ENCODE measurements at regions not wholly inside any gene's neighbourhood (a gene's known extent, or its start where the extent isn't known, plus 50 kb on each side); places are given as distances from the start of the nearest gene placed in this dataset.

GRCh38 chr16:73887911-73888310 is 408.7 kb upstream of the PSMD7 start:
- BruUV-seq (replicated peaks): no TSS peak
- TF ChIP-seq POLR2AphosphoS5 (IDR thresholded peaks at IDR 0.05; ENCODE audit: low read length): no peak
- no peak for TF ChIP-seq ATF7 (IDR thresholded peaks at IDR 0.05; ENCODE audit: low read depth)
- TF ChIP-seq IKZF2 (IDR thresholded peaks at IDR 0.05): no peak
- no peak for TF ChIP-seq TARDBP (IDR thresholded peaks at IDR 0.05; ENCODE audit: borderline replicate concordance)
- TF ChIP-seq ZNF592 (IDR thresholded peaks at IDR 0.05): no peak
- no peak for TF ChIP-seq KDM1A (IDR thresholded peaks at IDR 0.05; ENCODE audit: borderline replicate concordance)
- no peak for TF ChIP-seq SMARCA5 (IDR thresholded peaks at IDR 0.05)
- TF ChIP-seq RB1 (IDR thresholded peaks at IDR 0.05; ENCODE audit: borderline replicate concordance): no peak
- TF ChIP-seq ZNF217 (IDR thresholded peaks at IDR 0.05): no peak
- FAIRE-seq (no peak), ATAC-seq (no peak), DNase-seq (ENCODE audit: low read depth, low spot score) (no peak)
- Histone ChIP-seq H3K4me1 (ENCODE audit: control insufficient read depth, insufficient read depth, low read length) (no peaks in the 10 kb centered on the region), H2AFZ (ENCODE audit: control insufficient read depth, low read depth, low read length) (no peak overlapping the region), H3K9ac (ENCODE audit: control insufficient read depth, insufficient read depth, low read length) (no peak overlapping the region), H3K36me3 (ENCODE audit: control insufficient read depth in 2 of 2, insufficient read depth in 2 of 2, low read length in 1 of 2) (no peaks in the 10 kb centered on the region), H4K20me1 (ENCODE audit: control insufficient read depth, insufficient read depth) (no peaks in the 10 kb centered on the region), H3K79me2 (ENCODE audit: control insufficient read depth, insufficient read depth, low read length) (no peaks in the 10 kb centered on the region), H3K4me3 (no peak overlapping the region), H3K27me3 (replicated peaks in 1 of 2; ENCODE audit: control insufficient read depth in 2 of 2, insufficient read depth in 2 of 2, low read length in 1 of 2) (0 out of 4 replicates have a peak, but pooled peaks cover 0 to 1% of the 10 kb centered on the region in 2 experiments), H3K4me2 (ENCODE audit: control insufficient read depth, insufficient read depth) (no peak overlapping the region), H3K27ac (ENCODE audit: control insufficient read depth, insufficient read depth) (no peak overlapping the region), H3K9me3 (replicated peaks; ENCODE audit: control insufficient read depth, insufficient read depth, low read length) (no peaks in the 10 kb centered on the region)
- WGBS (ENCODE audit: insufficient coverage, insufficient replicate concordance, low lambda C conversion rate, missing lambda C conversion rate): 9% methylated on average over 8 of the region's 8 CpGs
- in situ Hi-C loops (cut with MboI): no loop called here
- CTCF ChIA-PET: no interaction called here
- RAD21 ChIA-PET (ENCODE audit: unreplicated experiment): no interaction called here
- intact Hi-C loops (cut with micrococcal nuclease; ENCODE audit: unreplicated experiment): loop anchor here (10.0 kb wide), 1 partner anchor 217 kb away; no protein-coding TSS in a partner anchor
- POLR2A ChIA-PET: no interaction called here
- SMC1A ChIA-PET (ENCODE audit: uncharacterized antibody, unreplicated experiment): no interaction called here
